Parathyroid adenoma (tissue), 2 donors: ENCODE measurements at regions not wholly inside any gene's neighbourhood (a gene's known extent, or its start where the extent isn't known, plus 50 kb on each side); places are given as distances from the start of the nearest gene placed in this dataset.

Source experiments
- H2AFZ ChIP-seq: fragments of 300-600 bp; sonication (generic); one replicate; pipeline ENCODE4 v1.7.0; 2017; ENCODE audit warnings: antibody characterized with exemption, mild to moderate bottlenecking
- H3K27ac ChIP-seq: fragments of 300-600 bp; sonication (generic); one replicate; pipeline ENCODE4 v1.7.0; 2017
- H3K27me3 ChIP-seq: fragments of 300-600 bp; sonication (generic); one replicate; pipeline ENCODE4 v1.7.0; 2017; ENCODE audit warnings: low read length; ENCODE audit not compliant: control insufficient read depth, insufficient read depth
- H3K36me3 ChIP-seq: fragments of 300-600 bp; sonication (generic); one replicate; pipeline ENCODE4 v1.7.0; 2017; ENCODE audit warnings: low read length; ENCODE audit not compliant: control insufficient read depth, insufficient read depth
- H3K4me1 ChIP-seq: fragments of 300-600 bp; sonication (generic); one replicate; pipeline ENCODE4 v1.7.0; 2017; ENCODE audit warnings: control low read depth
- H3K4me2 ChIP-seq: fragments of 300-600 bp; sonication (generic); one replicate; pipeline ENCODE4 v1.7.0; 2017; ENCODE audit warnings: low read length
- H3K4me3 ChIP-seq: fragments of 300-600 bp; sonication (generic); one replicate; pipeline ENCODE4 v1.7.0; 2017; ENCODE audit warnings: low read depth, low read length
- H3K79me2 ChIP-seq: fragments of 300-600 bp; sonication (generic); one replicate; pipeline ENCODE4 v1.7.0; 2017; ENCODE audit warnings: control low read depth
- H3K9ac ChIP-seq: fragments of 300-600 bp; sonication (generic); one replicate; pipeline ENCODE4 v1.7.0; 2017; ENCODE audit warnings: mild to moderate bottlenecking
- H3K9me3 ChIP-seq: fragments of 300-600 bp; sonication (generic); one replicate; pipeline ENCODE4 v1.7.0; 2017; ENCODE audit warnings: low read length; ENCODE audit not compliant: control insufficient read depth
- CTCF ChIP-seq: fragments of 300-600 bp; sonication (generic); IDR thresholded peaks from one replicate; pipeline ENCODE4 v1.7.0; 2017; ENCODE audit warnings: antibody characterized with exemption, mild to moderate bottlenecking
- donor health status: primary hyperparathyroidism.

DNA sequence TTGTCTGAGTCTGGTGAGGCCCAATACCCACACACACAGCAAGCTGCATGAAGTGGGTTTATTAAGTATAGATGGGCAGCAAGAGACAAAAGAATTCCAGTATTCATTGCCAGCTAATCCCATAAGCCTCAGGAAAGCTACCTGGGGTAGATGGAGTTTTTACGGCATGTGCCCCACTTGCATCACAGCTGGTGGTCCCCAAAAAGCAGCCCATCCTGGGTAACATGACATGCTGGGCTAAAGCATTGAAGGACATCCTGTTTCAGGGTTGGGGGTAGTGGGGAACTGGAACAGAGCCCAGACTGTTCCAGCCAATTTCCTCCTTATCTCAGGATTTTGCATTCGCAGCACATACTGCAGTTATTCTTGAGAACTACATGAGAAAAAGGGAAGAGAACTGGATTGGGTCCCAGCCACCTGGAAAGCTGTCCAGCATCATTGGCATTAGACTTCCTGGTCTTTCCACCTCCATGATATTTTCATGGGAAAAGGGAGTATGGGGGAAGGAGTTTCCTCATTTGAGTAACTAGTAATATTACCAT, 240.1 kb upstream of the MMADHC start:
- H3K27ac ChIP-seq, result no peak overlapping the region
- H3K27me3 ChIP-seq, result no peaks in the 10 kb centered on the region
- no peak overlapping the region for H2AFZ ChIP-seq
- H3K4me1 ChIP-seq, result no peaks in the 10 kb centered on the region
- H3K79me2 ChIP-seq, result no peaks in the 10 kb centered on the region
- H3K4me2 ChIP-seq, result no peak overlapping the region
- H3K9me3 ChIP-seq, result no peaks in the 10 kb centered on the region
- H3K4me3 ChIP-seq, result no peak overlapping the region
- H3K36me3 ChIP-seq, result no peaks in the 10 kb centered on the region
- TF ChIP-seq CTCF, result no peak
- H3K9ac ChIP-seq, result no peak overlapping the region

GRCh38 chr2:149826471-149827125, 239.0 kb upstream of the MMADHC start:
- Histone ChIP-seq H3K9ac (no peak overlapping the region), H3K4me3 (no peak overlapping the region), H3K9me3 (no peaks in the 10 kb centered on the region), H3K36me3 (no peaks in the 10 kb centered on the region), H3K4me1 (no peaks in the 10 kb centered on the region), H2AFZ (no peak overlapping the region), H3K79me2 (no peaks in the 10 kb centered on the region), H3K27ac (no peak overlapping the region), H3K4me2 (no peak overlapping the region), H3K27me3 (no peaks in the 10 kb centered on the region)
- no peak for TF ChIP-seq CTCF

GRCh38 chr2:149825473-149825872, 237.9 kb upstream of the MMADHC start:
- Histone ChIP-seq H3K9me3 (no peaks in the 10 kb centered on the region), H3K4me2 (no peak overlapping the region), H3K4me3 (no peak overlapping the region), H3K27me3 (no peaks in the 10 kb centered on the region), H3K36me3 (no peaks in the 10 kb centered on the region), H3K9ac (no peak overlapping the region), H3K4me1 (no peaks in the 10 kb centered on the region), H3K27ac (no peak overlapping the region), H2AFZ (no peak overlapping the region), H3K79me2 (no peaks in the 10 kb centered on the region)
- TF ChIP-seq CTCF, result no peak

DNA sequence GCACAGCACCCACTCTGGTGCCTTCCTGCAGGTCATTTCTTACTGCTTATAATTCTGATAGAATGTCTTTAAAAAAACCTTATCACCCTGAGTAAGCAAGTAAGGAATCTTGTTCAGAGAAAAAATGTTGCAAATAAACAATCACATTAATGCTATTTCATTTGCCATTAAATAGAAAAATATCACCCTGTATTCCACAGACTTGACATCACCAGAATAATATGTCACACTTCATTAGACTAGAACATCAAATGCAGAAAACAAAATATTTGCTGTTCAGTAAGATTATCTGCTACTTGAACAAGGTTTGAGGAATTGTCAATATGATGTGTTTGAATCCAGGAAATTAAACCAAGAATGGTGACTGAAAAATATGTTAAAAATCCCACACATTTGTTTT, 236.6 kb upstream of the MMADHC start:
- Histone ChIP-seq H3K79me2 (no peaks in the 10 kb centered on the region), H3K36me3 (no peaks in the 10 kb centered on the region), H3K9me3 (no peaks in the 10 kb centered on the region), H3K4me3 (no peak overlapping the region), H2AFZ (no peak overlapping the region), H3K27ac (no peak overlapping the region), H3K4me1 (no peaks in the 10 kb centered on the region), H3K27me3 (no peaks in the 10 kb centered on the region), H3K9ac (no peak overlapping the region), H3K4me2 (no peak overlapping the region)
- TF ChIP-seq CTCF, result no peak
